Esophagus (tissue), 2 donors: ENCODE measurements at regions not wholly inside any gene's neighbourhood (a gene's known extent, or its start where the extent isn't known, plus 50 kb on each side); places are given as distances from the start of the nearest gene placed in this dataset.

Experiments used
- H3K27ac ChIP-seq, 2 donors: one replicate each; pipeline ENCODE4 v1.5.1; 2013; ENCODE audit warnings: low read depth in 2 of 2, mild to moderate bottlenecking in 2 of 2, inconsistent platforms in 1 of 2, low read length in 1 of 2, moderate library complexity in 1 of 2
- H3K27me3 ChIP-seq, 2 donors: one replicate each; pipeline ENCODE4 v1.6.1; 2013; ENCODE audit warnings: low read length in 2 of 2, control low read depth in 1 of 2, mild to moderate bottlenecking in 1 of 2; ENCODE audit not compliant: insufficient read depth in 2 of 2, control insufficient read depth in 1 of 2
- H3K36me3 ChIP-seq, 2 donors: one replicate each; pipeline ENCODE4 v1.6.1; 2013; ENCODE audit warnings: low read length in 1 of 2; ENCODE audit not compliant: control insufficient read depth in 2 of 2, insufficient read depth in 2 of 2
- H3K4me1 ChIP-seq, 2 donors: one replicate each; pipeline ENCODE4 v1.6.1; 2013; ENCODE audit warnings: low read length in 1 of 2; ENCODE audit not compliant: control insufficient read depth in 2 of 2, insufficient read depth in 2 of 2
- H3K4me3 ChIP-seq, 2 donors: one replicate each; pipeline ENCODE4 v1.5.1; 2013; ENCODE audit warnings: low read length in 2 of 2, mild to moderate bottlenecking in 2 of 2, low read depth in 1 of 2, moderate library complexity in 1 of 2
- H3K9me3 ChIP-seq, 2 donors: one replicate each; pipeline ENCODE4 v1.6.1; 2013; ENCODE audit warnings: mild to moderate bottlenecking in 2 of 2, low read depth in 1 of 2, low read length in 1 of 2, moderate library complexity in 1 of 2; ENCODE audit not compliant: control insufficient read depth in 2 of 2, insufficient read depth in 1 of 2
- WGBS, 2 donors: extraction: QIAGEN DNeasy Blood & Tissue Kit; methylation state at CpG; one replicate each; pipeline ENCODE4 v1.1.7; 2013; 5-methylcytosine and 5-hydroxymethylcytosine counted together
- donor health status: healthy with polysubstance abuse.
- donor health status: Bipolar disorder and iron deficiency.

DNA sequence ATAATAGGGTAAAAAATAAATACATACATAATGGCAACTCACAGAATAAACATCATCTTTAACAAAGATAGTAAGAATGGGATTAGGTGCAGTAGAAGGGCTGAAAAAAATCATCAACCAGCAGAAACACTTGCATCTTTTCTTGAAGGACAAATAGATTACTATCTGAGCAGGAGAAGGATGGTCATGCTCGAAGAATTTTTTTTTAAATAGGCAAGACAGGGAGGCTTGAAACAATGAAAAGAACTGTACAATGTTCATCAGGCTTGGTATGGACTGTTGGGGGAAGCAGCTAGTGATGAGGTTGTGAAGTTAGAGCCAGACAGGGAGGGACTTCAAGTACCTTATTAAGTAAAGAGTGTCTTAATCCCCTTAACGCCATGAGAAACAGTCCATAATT is 167.4 kb upstream of the LDB2 start:
- Histone ChIP-seq H3K9me3 (peaks cover 0 to 2% of the 10 kb centered on the region in 2 donors), H3K27me3 (no peaks in the 10 kb centered on the region), H3K36me3 (no peaks in the 10 kb centered on the region), H3K27ac (no peak overlapping the region), H3K4me3 (no peak overlapping the region), H3K4me1 (no peaks in the 10 kb centered on the region)
- 66% methylated on average over 2 of the region's 2 CpGs for WGBS, 2 donors

- H3K36me3 ChIP-seq: no peaks in the 10 kb centered on the region
- no peaks in the 10 kb centered on the region for H3K27me3 ChIP-seq
- H3K4me1 ChIP-seq: no peaks in the 10 kb centered on the region
- H3K27ac ChIP-seq: no peak overlapping the region
- no peak overlapping the region for H3K4me3 ChIP-seq
- WGBS, 2 donors: 74 to 80% methylated on average over 4 of the region's 4 CpGs
- no peaks in the 10 kb centered on the region for H3K9me3 ChIP-seq
Measured at GRCh38 chr4:17064959-17065358, 166.5 kb upstream of the LDB2 start.

- Histone ChIP-seq H3K4me1 (no peaks in the 10 kb centered on the region), H3K4me3 (no peak overlapping the region), H3K9me3 (no peaks in the 10 kb centered on the region), H3K36me3 (no peaks in the 10 kb centered on the region), H3K27ac (no peak overlapping the region), H3K27me3 (no peaks in the 10 kb centered on the region)
- 53 to 65% methylated on average over 3 of the region's 3 CpGs for WGBS, 2 donors
Measured at GRCh38 chr4:17063888-17064287, 165.4 kb upstream of the LDB2 start.

DNA sequence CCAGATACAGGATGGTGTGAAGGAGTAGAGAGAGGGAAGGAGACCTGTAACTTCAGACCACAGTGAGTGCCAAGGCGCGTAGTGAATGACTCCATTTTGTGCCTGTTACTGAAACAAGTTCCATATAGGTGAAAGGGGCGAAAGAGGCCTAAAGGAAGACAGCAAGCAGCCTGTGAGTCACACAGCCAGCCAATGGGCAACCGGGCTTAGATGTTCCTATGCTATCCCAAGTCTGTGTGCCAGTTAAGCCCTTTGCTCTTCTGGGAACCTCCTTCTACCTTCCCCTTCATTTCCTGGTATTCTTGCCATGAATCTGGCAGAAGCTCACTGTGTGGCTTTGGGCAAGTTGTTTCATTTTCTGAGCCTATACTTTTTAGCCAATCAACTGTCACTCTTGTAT is 161.8 kb upstream of the LDB2 start:
- H3K36me3 ChIP-seq: no peaks in the 10 kb centered on the region
- no peaks in the 10 kb centered on the region for H3K4me1 ChIP-seq
- H3K27me3 ChIP-seq: no peaks in the 10 kb centered on the region
- 63 to 77% methylated on average over 4 of the region's 4 CpGs for WGBS, 2 donors
- H3K4me3 ChIP-seq: no peak overlapping the region
- H3K9me3 ChIP-seq: no peaks in the 10 kb centered on the region
- H3K27ac ChIP-seq: peak overlapping the region in 1 of 2 donors; percentile 7

GRCh38 chr4:17058916-17059741 is 160.7 kb upstream of the LDB2 start:
- Histone ChIP-seq H3K27ac (no peak overlapping the region), H3K36me3 (no peaks in the 10 kb centered on the region), H3K4me3 (no peak overlapping the region), H3K9me3 (no peaks in the 10 kb centered on the region), H3K4me1 (no peaks in the 10 kb centered on the region), H3K27me3 (no peaks in the 10 kb centered on the region)
- 58 to 60% methylated on average over 10 of the region's 10 CpGs for WGBS, 2 donors

DNA sequence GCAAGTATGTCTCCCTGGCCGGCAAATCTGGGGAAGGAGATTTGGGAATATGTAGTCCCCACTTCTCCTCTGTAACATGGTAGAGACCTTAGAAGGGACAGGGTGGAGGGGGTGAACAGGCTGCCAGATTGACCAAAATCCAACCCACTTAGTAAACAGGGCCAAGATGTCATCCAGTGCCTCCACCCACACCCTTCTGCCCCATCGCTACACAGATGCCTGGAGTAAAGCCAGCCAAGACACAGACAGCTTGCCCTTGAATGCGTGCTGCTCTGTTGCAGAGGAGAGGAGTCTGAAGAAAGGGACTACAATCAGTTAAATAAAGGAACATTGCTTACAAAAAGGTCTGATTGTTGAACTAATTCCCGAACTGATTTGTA is 160.1 kb upstream of the LDB2 start:
- no peaks in the 10 kb centered on the region for H3K9me3 ChIP-seq
- 59% methylated on average over 4 of the region's 4 CpGs for WGBS, 2 donors
- no peak overlapping the region for H3K4me3 ChIP-seq
- H3K27me3 ChIP-seq: no peaks in the 10 kb centered on the region
- H3K4me1 ChIP-seq: no peaks in the 10 kb centered on the region
- no peaks in the 10 kb centered on the region for H3K36me3 ChIP-seq
- no peak overlapping the region for H3K27ac ChIP-seq

GRCh38 chr4:17057035-17057434 is 158.6 kb upstream of the LDB2 start:
- no peak overlapping the region for H3K4me3 ChIP-seq
- no peaks in the 10 kb centered on the region for H3K27me3 ChIP-seq
- no peaks in the 10 kb centered on the region for H3K4me1 ChIP-seq
- no peak overlapping the region for H3K27ac ChIP-seq
- no peaks in the 10 kb centered on the region for H3K36me3 ChIP-seq
- H3K9me3 ChIP-seq: no peaks in the 10 kb centered on the region
- 85 to 89% methylated on average over 6 of the region's 6 CpGs for WGBS, 2 donors

- H3K4me3 ChIP-seq: no peak overlapping the region
- H3K27me3 ChIP-seq: no peaks in the 10 kb centered on the region
- no peaks in the 10 kb centered on the region for H3K36me3 ChIP-seq
- H3K4me1 ChIP-seq: no peaks in the 10 kb centered on the region
- H3K9me3 ChIP-seq: no peaks in the 10 kb centered on the region
- H3K27ac ChIP-seq: no peak overlapping the region
- WGBS, 2 donors: 65 to 78% methylated on average over 2 of the region's 2 CpGs
Measured at GRCh38 chr4:17055788-17056187, 157.3 kb upstream of the LDB2 start.

- H3K36me3 ChIP-seq: no peaks in the 10 kb centered on the region
- WGBS, 2 donors: 95 to 96% methylated on average over 7 of the region's 7 CpGs
- no peak overlapping the region for H3K4me3 ChIP-seq
- no peak overlapping the region for H3K27ac ChIP-seq
- no peaks in the 10 kb centered on the region for H3K9me3 ChIP-seq
- H3K4me1 ChIP-seq: no peaks in the 10 kb centered on the region
- H3K27me3 ChIP-seq: no peaks in the 10 kb centered on the region
Measured at GRCh38 chr4:17045866-17046265, 147.4 kb upstream of the LDB2 start.

GRCh38 chr4:17038510-17039176 is 140.2 kb upstream of the LDB2 start:
- no peak overlapping the region for H3K4me3 ChIP-seq
- H3K4me1 ChIP-seq: no peaks in the 10 kb centered on the region
- WGBS, 2 donors: 76 to 81% methylated on average over 7 of the region's 7 CpGs
- no peak overlapping the region for H3K27ac ChIP-seq
- H3K27me3 ChIP-seq: no peaks in the 10 kb centered on the region
- H3K36me3 ChIP-seq: no peaks in the 10 kb centered on the region
- H3K9me3 ChIP-seq: no peaks in the 10 kb centered on the region
